Osteoblast (primary cell): ENCODE measurements at regions not wholly inside any gene's neighbourhood (a gene's known extent, or its start where the extent isn't known, plus 50 kb on each side); places are given as distances from the start of the nearest gene placed in this dataset.

Experiments
- DNase-seq: peaks from one replicate; pipeline ENCODE4 v3.0.0; 2011; ENCODE audit warnings: low spot score, mixed read lengths; ENCODE audit not compliant: insufficient read length; ENCODE audit errors: missing footprints
- H2AFZ ChIP-seq: 2 replicates; pipeline ENCODE4 v1.6.0; 2011; ENCODE audit warnings: mild to moderate bottlenecking, low read length
- H3K27ac ChIP-seq: 2 replicates; pipeline ENCODE4 v1.5.1; 2011; ENCODE audit warnings: mild to moderate bottlenecking, low read depth, low read length, moderate library complexity
- H3K27me3 ChIP-seq: 2 replicates; pipeline ENCODE4 v1.6.0; 2012; ENCODE audit warnings: mild to moderate bottlenecking, control low read depth, inconsistent platforms, low read length, moderate library complexity; ENCODE audit not compliant: insufficient read depth
- H3K36me3 ChIP-seq: 2 replicates; pipeline ENCODE4 v1.5.1; 2011; ENCODE audit warnings: mild to moderate bottlenecking, low read length, control low read depth, moderate library complexity; ENCODE audit not compliant: insufficient read depth
- H3K4me1 ChIP-seq: 2 replicates; pipeline ENCODE4 v1.5.1; 2011; ENCODE audit warnings: mild to moderate bottlenecking, low read length, control low read depth, moderate library complexity; ENCODE audit not compliant: insufficient read depth
- H3K4me2 ChIP-seq: 2 replicates; pipeline ENCODE4 v1.6.0; 2011; ENCODE audit warnings: mild to moderate bottlenecking, low read length; ENCODE audit not compliant: insufficient read depth
- H3K4me3 ChIP-seq: fragments of 200-600 bp; sonication (generic); 3 replicates; pipeline ENCODE4 v1.5.1; 2012; ENCODE audit warnings: mild to moderate bottlenecking, low read length, inconsistent platforms; ENCODE audit not compliant: insufficient read depth
- H3K79me2 ChIP-seq: 2 replicates; pipeline ENCODE4 v1.6.0; 2012; ENCODE audit warnings: mild to moderate bottlenecking, low read length, control low read depth, inconsistent platforms; ENCODE audit not compliant: insufficient read depth
- H3K9me3 ChIP-seq: 2 replicates; pipeline ENCODE4 v1.5.1; 2011; ENCODE audit warnings: low read depth, low read length, control low read depth
- H4K20me1 ChIP-seq: 2 replicates; pipeline ENCODE4 v1.6.0; 2012; ENCODE audit warnings: mild to moderate bottlenecking, low read length, control low read depth; ENCODE audit not compliant: insufficient read depth
- TF ChIP-seq, protein P1 (sequence below): IDR thresholded peaks from 2 replicates; pipeline ENCODE4 v1.5.1; 2011; ENCODE audit warnings: mild to moderate bottlenecking, low read depth, low read length, moderate library complexity; ENCODE audit errors: extremely low read depth

DNA sequence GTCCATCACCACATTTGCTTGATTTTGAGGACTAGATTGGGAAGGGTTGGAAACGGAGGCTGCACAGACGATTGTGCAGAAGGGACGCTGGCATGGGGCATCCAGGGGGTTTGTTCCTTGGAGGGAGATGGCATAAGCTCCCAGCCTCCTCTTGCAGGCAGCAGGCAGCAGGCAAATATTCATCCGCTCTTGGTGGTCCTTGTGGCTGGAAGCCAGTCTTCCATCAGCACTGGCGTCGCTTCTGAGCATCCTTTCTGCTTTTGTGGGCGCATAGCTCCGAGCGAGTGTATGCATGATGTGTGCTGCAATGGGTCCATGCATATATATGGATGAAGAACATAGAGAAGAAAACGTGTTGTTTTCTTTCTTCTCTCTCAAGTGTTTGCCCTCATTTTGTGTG, 166.1 kb upstream of the NTM start:
- H3K27ac ChIP-seq, result no peak overlapping the region
- TF ChIP-seq, protein P1, sequence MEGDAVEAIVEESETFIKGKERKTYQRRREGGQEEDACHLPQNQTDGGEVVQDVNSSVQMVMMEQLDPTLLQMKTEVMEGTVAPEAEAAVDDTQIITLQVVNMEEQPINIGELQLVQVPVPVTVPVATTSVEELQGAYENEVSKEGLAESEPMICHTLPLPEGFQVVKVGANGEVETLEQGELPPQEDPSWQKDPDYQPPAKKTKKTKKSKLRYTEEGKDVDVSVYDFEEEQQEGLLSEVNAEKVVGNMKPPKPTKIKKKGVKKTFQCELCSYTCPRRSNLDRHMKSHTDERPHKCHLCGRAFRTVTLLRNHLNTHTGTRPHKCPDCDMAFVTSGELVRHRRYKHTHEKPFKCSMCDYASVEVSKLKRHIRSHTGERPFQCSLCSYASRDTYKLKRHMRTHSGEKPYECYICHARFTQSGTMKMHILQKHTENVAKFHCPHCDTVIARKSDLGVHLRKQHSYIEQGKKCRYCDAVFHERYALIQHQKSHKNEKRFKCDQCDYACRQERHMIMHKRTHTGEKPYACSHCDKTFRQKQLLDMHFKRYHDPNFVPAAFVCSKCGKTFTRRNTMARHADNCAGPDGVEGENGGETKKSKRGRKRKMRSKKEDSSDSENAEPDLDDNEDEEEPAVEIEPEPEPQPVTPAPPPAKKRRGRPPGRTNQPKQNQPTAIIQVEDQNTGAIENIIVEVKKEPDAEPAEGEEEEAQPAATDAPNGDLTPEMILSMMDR, result no peak
- H4K20me1 ChIP-seq, result no peaks in the 10 kb centered on the region
- no peak for DNase-seq
- H3K4me2 ChIP-seq, result no peak overlapping the region
- H3K27me3 ChIP-seq, result no peaks in the 10 kb centered on the region
- H3K4me1 ChIP-seq, result no peaks in the 10 kb centered on the region
- H3K79me2 ChIP-seq, result no peaks in the 10 kb centered on the region
- no peak overlapping the region for H2AFZ ChIP-seq
- no peaks in the 10 kb centered on the region for H3K36me3 ChIP-seq
- H3K4me3 ChIP-seq, result no peak overlapping the region
- no peaks in the 10 kb centered on the region for H3K9me3 ChIP-seq

DNA sequence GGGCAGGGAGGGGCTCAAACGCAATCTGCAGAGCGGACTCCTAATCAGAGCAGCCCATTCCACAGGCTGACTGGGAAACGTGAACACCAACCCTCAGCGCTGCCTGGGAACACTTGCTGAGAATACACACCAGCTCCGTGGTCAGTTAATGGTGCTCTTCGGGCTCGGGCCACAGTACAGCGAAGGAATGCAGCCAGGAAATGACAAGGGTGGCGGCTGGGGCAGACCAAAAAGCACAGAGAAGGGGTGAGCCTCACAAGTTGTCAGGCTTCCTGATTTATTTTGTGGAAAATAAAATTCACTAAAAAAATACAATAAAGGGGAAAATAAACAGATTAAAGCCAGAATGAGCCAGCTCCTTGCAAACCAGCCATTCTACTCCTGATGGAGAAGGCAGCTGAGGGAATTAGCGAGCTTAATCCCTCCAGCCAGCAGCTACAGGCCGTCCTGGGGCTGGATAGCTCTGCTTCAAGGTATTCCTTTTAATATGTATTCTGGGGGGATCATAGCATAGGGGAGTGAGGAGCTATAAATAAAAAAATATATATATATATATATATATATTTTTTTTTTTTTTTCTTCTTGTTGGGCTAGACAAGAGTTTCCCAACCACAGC, 165.5 kb upstream of the NTM start:
- H3K4me1 ChIP-seq, result no peaks in the 10 kb centered on the region

DNA sequence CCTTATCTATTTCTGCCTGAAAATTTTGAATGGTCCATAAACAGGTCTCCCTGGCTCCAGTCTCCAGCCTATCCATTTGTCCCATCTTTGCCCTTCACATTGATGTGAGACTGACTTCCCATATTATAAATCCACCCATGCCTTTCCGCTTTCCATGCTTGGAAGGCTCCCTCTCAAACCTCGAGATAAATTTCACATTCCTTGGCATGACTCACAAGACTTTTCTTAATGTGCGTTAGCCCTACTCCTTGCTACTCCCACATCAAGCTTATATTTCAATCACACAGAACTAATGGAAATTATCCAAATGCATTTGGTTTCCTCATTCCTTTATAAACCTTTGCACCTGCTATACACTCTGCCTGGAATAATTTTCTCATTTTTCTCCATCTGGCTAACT, 163.7 kb upstream of the NTM start:
- no peaks in the 10 kb centered on the region for H3K27me3 ChIP-seq
- TF ChIP-seq, protein P1, result no peak
- no peaks in the 10 kb centered on the region for H3K9me3 ChIP-seq
- no peaks in the 10 kb centered on the region for H4K20me1 ChIP-seq
- H3K36me3 ChIP-seq, result no peaks in the 10 kb centered on the region
- no peak overlapping the region for H3K4me2 ChIP-seq
- H3K4me3 ChIP-seq, result no peak overlapping the region
- no peak overlapping the region for H3K27ac ChIP-seq
- H2AFZ ChIP-seq, result no peak overlapping the region
- H3K4me1 ChIP-seq, result no peaks in the 10 kb centered on the region
- no peak for DNase-seq
- no peaks in the 10 kb centered on the region for H3K79me2 ChIP-seq

More for the DNA sequence above, 165.5 kb upstream of the NTM start:
- Histone ChIP-seq H3K79me2 (no peaks in the 10 kb centered on the region), H3K27me3 (no peaks in the 10 kb centered on the region), H3K4me2 (no peak overlapping the region), H3K4me3 (no peak overlapping the region), H3K9me3 (no peaks in the 10 kb centered on the region), H2AFZ (no peak overlapping the region), H4K20me1 (no peaks in the 10 kb centered on the region), H3K27ac (no peak overlapping the region), H3K36me3 (no peaks in the 10 kb centered on the region)
- no peak for DNase-seq
- TF ChIP-seq, protein P1, result no peak

DNA sequence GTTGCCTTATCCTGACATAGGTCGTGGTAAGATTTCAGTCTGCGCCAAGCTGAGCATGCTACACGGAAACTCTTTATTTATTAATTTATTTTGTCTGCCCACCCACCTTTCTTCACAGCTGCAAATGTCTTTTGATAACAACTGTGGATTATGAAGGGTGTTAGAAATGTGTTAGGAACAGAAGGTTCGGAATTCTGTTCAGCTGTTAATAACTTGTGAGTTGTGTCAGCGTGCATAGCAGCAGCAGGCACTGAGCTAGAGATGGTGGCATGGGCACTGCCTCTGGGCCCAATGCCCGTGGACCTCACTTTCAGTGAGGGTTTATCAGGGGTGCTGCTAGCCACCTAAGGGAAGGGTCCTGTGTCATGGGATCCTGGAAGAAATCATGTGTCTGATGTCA, 162.5 kb upstream of the NTM start:
- H3K4me1 ChIP-seq, result no peaks in the 10 kb centered on the region
- no peaks in the 10 kb centered on the region for H3K79me2 ChIP-seq
- no peaks in the 10 kb centered on the region for H3K27me3 ChIP-seq
- H3K27ac ChIP-seq, result no peak overlapping the region
- H3K4me3 ChIP-seq, result no peak overlapping the region
- no peak overlapping the region for H2AFZ ChIP-seq
- no peak overlapping the region for H3K4me2 ChIP-seq
- no peaks in the 10 kb centered on the region for H3K9me3 ChIP-seq
- no peaks in the 10 kb centered on the region for H3K36me3 ChIP-seq
- TF ChIP-seq, protein P1, result no peak
- no peak for DNase-seq
- no peaks in the 10 kb centered on the region for H4K20me1 ChIP-seq
